Breast epithelium (tissue), 4 donors: ENCODE measurements at regions not wholly inside any gene's neighbourhood (a gene's known extent, or its start where the extent isn't known, plus 50 kb on each side); places are given as distances from the start of the nearest gene placed in this dataset.
"Not testable (repeated sequence)": the region's sequence is repeated elsewhere in the genome, so short reads cannot be mapped to it uniquely, and the experiment has no call there.

ENCODE experiments used
- DNase-seq, 2 donors: peaks; one replicate each; pipeline ENCODE4 v3.0.0-alpha.2; 2019; ENCODE audit warnings: low spot score in 2 of 2
- H3K27ac ChIP-seq, 2 donors: fragments of 200-600 bp; sonication (generic) in 1 of 2; one replicate each; pipeline ENCODE4 v1.5.1; 2016 to 2019; ENCODE audit warnings: mild to moderate bottlenecking in 1 of 2
- H3K27me3 ChIP-seq, 2 donors: fragments of 200-600 bp; sonication (generic) in 1 of 2; one replicate each; pipeline versions ENCODE4 v1.5.1 to v1.6.0; 2017 to 2019; ENCODE audit warnings: control low read depth in 1 of 2, mild to moderate bottlenecking in 1 of 2
- H3K36me3 ChIP-seq: fragments of 200-600 bp; one replicate; pipeline ENCODE4 v1.5.1; 2019
- H3K4me1 ChIP-seq, 2 donors: fragments of 200-600 bp; sonication (generic); one replicate each; pipeline ENCODE4 v1.5.1; 2016 to 2019; ENCODE audit warnings: control low read depth in 1 of 2
- H3K4me3 ChIP-seq, 3 donors: fragments of 200-600 bp; sonication (generic); 1 replicate in 2 of 3; 2 replicates in 1 of 3; pipeline ENCODE4 v1.5.1; 2016 to 2019; ENCODE audit warnings: mild to moderate bottlenecking in 3 of 3, moderate library complexity in 2 of 3
- H3K9me3 ChIP-seq, 2 donors: fragments of 200-600 bp; sonication (generic) in 1 of 2; one replicate each; pipeline ENCODE4 v1.5.1; 2016 to 2019; ENCODE audit warnings: control low read depth in 1 of 2
- CTCF ChIP-seq, 3 donors: fragments of 450-650 bp; IDR thresholded peaks; one replicate each; pipeline ENCODE4 v1.5.1; 2016 to 2017; ENCODE audit warnings: antibody characterized with exemption in 3 of 3, mild to moderate bottlenecking in 3 of 3, moderate library complexity in 3 of 3
- intact Hi-C: fragments of 100-400 bp; cut with DNase I; formaldehyde crosslinking; loops from one replicate; pipeline ENCODE4 v1.15.1; 2023; ENCODE audit warnings: low total_unique reads

GRCh38 chr9:85792057-85792456 is 50.3 kb upstream of the AGTPBP1 start:
- DNase-seq, intact Hi-C loops, H3K4me1 ChIP-seq, H3K4me3 ChIP-seq, H3K27me3 ChIP-seq, H3K36me3 ChIP-seq, H3K9me3 ChIP-seq, H3K27ac ChIP-seq: not testable (repeated sequence)

- H3K9me3 ChIP-seq, H3K4me1 ChIP-seq, DNase-seq, H3K4me3 ChIP-seq, intact Hi-C loops, H3K27ac ChIP-seq, H3K36me3 ChIP-seq, H3K27me3 ChIP-seq: not testable (repeated sequence)
Observed at GRCh38 chr9:85802978-85803695, 61.4 kb upstream of the AGTPBP1 start.

GRCh38 chr9:85804847-85805133 is 63.0 kb upstream of the AGTPBP1 start:
- Histone ChIP-seq H3K4me3 (peak overlapping the region; percentile 63 to 92 (median 79)), H3K27ac (peak overlapping the region; percentile 90 to 98)
- DNase-seq, intact Hi-C loops, H3K27me3 ChIP-seq, H3K4me1 ChIP-seq, H3K9me3 ChIP-seq, H3K36me3 ChIP-seq: not testable (repeated sequence)

GRCh38 chr9:85805134-85806005 is 63.6 kb upstream of the AGTPBP1 start:
- Histone ChIP-seq H3K4me3 (peak overlapping the region; percentile 63 to 92 (median 79)), H3K27ac (peak overlapping the region; percentile 90 to 98)
- H3K27me3 ChIP-seq, H3K9me3 ChIP-seq, H3K4me1 ChIP-seq, intact Hi-C loops, H3K36me3 ChIP-seq: not testable (repeated sequence)
- DNase-seq = peak; percentile 54 to 69

- DNase-seq, H3K9me3 ChIP-seq, H3K36me3 ChIP-seq, H3K27ac ChIP-seq, H3K27me3 ChIP-seq, H3K4me3 ChIP-seq, intact Hi-C loops, H3K4me1 ChIP-seq: not testable (repeated sequence)
Observed at GRCh38 chr9:85808329-85808728, 66.6 kb upstream of the AGTPBP1 start.

- H3K27me3 ChIP-seq, H3K36me3 ChIP-seq, H3K4me1 ChIP-seq, H3K9me3 ChIP-seq, H3K27ac ChIP-seq, H3K4me3 ChIP-seq, intact Hi-C loops, DNase-seq: not testable (repeated sequence)
Observed at GRCh38 chr9:85813388-85813787, 71.6 kb upstream of the AGTPBP1 start.

- H3K36me3 ChIP-seq = not testable (repeated sequence)
Observed at GRCh38 chr9:85814800-85815199, 73.0 kb upstream of the AGTPBP1 start.

GRCh38 chr9:85818971-85819370 is 77.2 kb upstream of the AGTPBP1 start:
- H3K36me3 ChIP-seq, H3K4me1 ChIP-seq, H3K9me3 ChIP-seq, H3K4me3 ChIP-seq, intact Hi-C loops, H3K27me3 ChIP-seq, DNase-seq, H3K27ac ChIP-seq: not testable (repeated sequence)
- TF ChIP-seq CTCF (IDR thresholded peaks at IDR 0.05) = peak in 2 of 3 donors; percentile 29 to 46

More at GRCh38 chr9:85814800-85815199, 73.0 kb upstream of the AGTPBP1 start:
- H3K27me3 ChIP-seq, H3K9me3 ChIP-seq, H3K27ac ChIP-seq, intact Hi-C loops, H3K4me1 ChIP-seq, H3K4me3 ChIP-seq, DNase-seq: not testable (repeated sequence)

- H3K4me1 ChIP-seq, intact Hi-C loops, DNase-seq, H3K36me3 ChIP-seq, H3K27ac ChIP-seq, H3K27me3 ChIP-seq, H3K4me3 ChIP-seq, H3K9me3 ChIP-seq: not testable (repeated sequence)
Observed at GRCh38 chr9:85820598-85820997, 78.8 kb upstream of the AGTPBP1 start.

- H3K4me1 ChIP-seq, H3K4me3 ChIP-seq, H3K9me3 ChIP-seq, intact Hi-C loops, H3K27ac ChIP-seq, H3K27me3 ChIP-seq, DNase-seq, H3K36me3 ChIP-seq: not testable (repeated sequence)
Observed at GRCh38 chr9:85824949-85825348, 83.2 kb upstream of the AGTPBP1 start.

- H3K27ac ChIP-seq, H3K27me3 ChIP-seq, intact Hi-C loops, H3K36me3 ChIP-seq, DNase-seq, H3K9me3 ChIP-seq, H3K4me3 ChIP-seq, H3K4me1 ChIP-seq: not testable (repeated sequence)
Observed at GRCh38 chr9:85834591-85834990, 92.8 kb upstream of the AGTPBP1 start.

GRCh38 chr9:85843949-85844348 is 97.0 kb upstream of the NAA35 start:
- intact Hi-C loops, H3K9me3 ChIP-seq, H3K4me1 ChIP-seq, H3K4me3 ChIP-seq, H3K36me3 ChIP-seq, DNase-seq, H3K27ac ChIP-seq, H3K27me3 ChIP-seq: not testable (repeated sequence)
